Endodermal cell (in vitro differentiated cells): ENCODE measurements at regions not wholly inside any gene's neighbourhood (a gene's known extent, or its start where the extent isn't known, plus 50 kb on each side); places are given as distances from the start of the nearest gene placed in this dataset.
"Not testable (repeated sequence)": the region's sequence is repeated elsewhere in the genome, so short reads cannot be mapped to it uniquely, and the experiment has no call there.

Source experiments
- DNase-seq: peaks from one replicate; pipeline ENCODE4 v3.0.0-alpha.2; 2017
- H3K27ac ChIP-seq: 2 replicates; pipeline ENCODE4 v1.5.1; 2013; ENCODE audit warnings: mild to moderate bottlenecking, low read depth, low read length, moderate library complexity
- H3K27me3 ChIP-seq: 2 replicates; pipeline ENCODE4 v1.6.1; 2013; ENCODE audit warnings: mild to moderate bottlenecking, low read length, moderate library complexity; ENCODE audit not compliant: insufficient read depth, control insufficient read depth, poor library complexity, severe bottlenecking
- H3K36me3 ChIP-seq: 2 replicates; pipeline ENCODE4 v1.7.0; 2013; ENCODE audit warnings: mild to moderate bottlenecking, low read length, moderate library complexity; ENCODE audit not compliant: control insufficient read depth, insufficient read depth
- H3K4me1 ChIP-seq: one replicate; pipeline ENCODE4 v1.7.0; 2013; ENCODE audit warnings: low read length; ENCODE audit not compliant: control insufficient read depth, insufficient read depth
- H3K4me3 ChIP-seq: 2 replicates; pipeline ENCODE4 v1.5.1; 2013; ENCODE audit warnings: mild to moderate bottlenecking, low read length, moderate library complexity
- H3K9ac ChIP-seq: 2 replicates; pipeline ENCODE4 v1.6.1; 2013; ENCODE audit warnings: mild to moderate bottlenecking, low read length, moderate library complexity; ENCODE audit not compliant: poor library complexity, severe bottlenecking; ENCODE audit errors: extremely low read depth
- H3K9me3 ChIP-seq: 2 replicates; pipeline ENCODE4 v1.6.1; 2013; ENCODE audit warnings: mild to moderate bottlenecking, low read length, moderate library complexity; ENCODE audit not compliant: control insufficient read depth
- H3K27ac Mint-ChIP-seq: 2 replicates; pipeline ENCODE4 v1.8.0; 2020; ENCODE audit warnings: mixed read lengths
- H3K27me3 Mint-ChIP-seq: 2 replicates; pipeline ENCODE4 v1.8.0; 2021; ENCODE audit warnings: mild to moderate bottlenecking, mixed read lengths; ENCODE audit not compliant: insufficient read depth
- H3K36me3 Mint-ChIP-seq: 2 replicates; pipeline ENCODE4 v1.8.0; 2020; ENCODE audit warnings: low read depth, mixed read lengths
- H3K4me1 Mint-ChIP-seq: 2 replicates; pipeline ENCODE4 v1.8.0; 2020; ENCODE audit warnings: mixed read lengths
- H3K4me3 Mint-ChIP-seq: 2 replicates; pipeline ENCODE4 v1.8.0; 2020; ENCODE audit warnings: mild to moderate bottlenecking, moderate library complexity, mixed read lengths
- H3K9me3 Mint-ChIP-seq: 2 replicates; pipeline ENCODE4 v1.8.0; 2020; ENCODE audit warnings: mild to moderate bottlenecking, mixed read lengths
- WGBS, 2 experiments: methylation state at CpG; one replicate each; pipeline versions ENCODE4 v1.1.5 to v1.1.7; 2013; ENCODE audit warnings: missing lambda C conversion rate in 2 of 2, mixed read lengths in 1 of 2; ENCODE audit not compliant: insufficient coverage in 1 of 2, insufficient read length in 1 of 2; 5-methylcytosine and 5-hydroxymethylcytosine counted together
- TF ChIP-seq, protein P1 (sequence below): fragments of 200-600 bp; sonication (generic); conservative IDR thresholded peaks from 2 replicates; pipeline ENCODE4 v1.5.0; 2021; ENCODE audit warnings: antibody characterized with exemption, mild to moderate bottlenecking

DNA sequence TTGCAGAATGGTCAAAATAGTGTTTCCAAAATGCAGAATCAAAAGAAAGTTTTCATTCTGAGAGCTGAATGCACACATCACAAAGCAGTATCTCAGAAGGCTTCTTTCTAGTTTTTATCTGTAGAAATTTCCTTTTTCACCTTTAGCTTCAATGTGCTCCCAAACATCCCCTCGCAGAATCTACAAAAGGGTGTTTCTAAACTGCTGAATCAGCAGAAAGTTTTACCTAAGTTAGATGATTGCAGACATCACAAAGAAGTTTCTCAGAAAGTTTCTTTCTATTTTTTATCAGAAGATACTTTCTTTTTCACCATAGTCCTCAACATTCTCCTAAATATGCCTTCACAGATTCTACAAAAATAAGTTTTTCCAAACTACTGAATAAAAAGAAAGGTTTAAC is 239.8 kb downstream of the OR4A5 start:
- 94 to 100% methylated on average over 1 of the region's 1 CpG for WGBS, 2 experiments

DNA sequence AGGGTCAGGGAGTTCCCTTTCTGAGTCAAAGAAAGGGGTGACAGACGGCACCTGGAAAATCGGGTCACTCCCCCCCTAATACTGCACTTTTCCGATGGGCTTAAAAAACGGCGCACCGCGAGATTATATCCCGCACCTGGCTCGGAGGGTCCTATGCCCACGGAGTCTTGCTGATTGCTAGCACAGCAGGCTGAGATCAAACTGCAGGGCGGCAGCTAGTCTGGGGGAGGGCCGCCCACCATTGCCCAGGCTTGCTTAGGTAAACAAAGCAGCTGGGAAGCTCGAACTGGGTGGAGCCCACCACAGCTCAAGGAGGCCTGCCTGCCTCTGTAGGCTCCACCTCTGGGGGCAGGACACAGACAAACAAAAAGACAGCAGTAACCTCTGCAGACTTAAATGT is 240.5 kb downstream of the OR4A5 start:
- not testable (repeated sequence) for H3K4me1 ChIP-seq, H3K4me3 Mint-ChIP-seq, H3K9ac ChIP-seq, DNase-seq, H3K4me1 Mint-ChIP-seq, H3K27ac Mint-ChIP-seq, H3K27me3 Mint-ChIP-seq, H3K27me3 ChIP-seq, H3K27ac ChIP-seq, H3K4me3 ChIP-seq, H3K36me3 ChIP-seq, H3K36me3 Mint-ChIP-seq
- H3K9me3 Mint-ChIP-seq, result peaks cover 64% of the 10 kb centered on the region
- 67 to 73% methylated on average over 4 to 9 of the region's 13 CpGs for WGBS, 2 experiments
- H3K9me3 ChIP-seq, result peaks cover 48% of the 10 kb centered on the region

More for the DNA sequence above, 239.8 kb downstream of the OR4A5 start:
- Histone ChIP-seq H3K4me1 (no peaks in the 10 kb centered on the region), H3K9ac (no peak overlapping the region), H3K9me3 (peaks cover 56% of the 10 kb centered on the region), H3K36me3 (no peaks in the 10 kb centered on the region), H3K4me3 (no peak overlapping the region), H3K27ac (no peak overlapping the region), H3K27me3 (no peaks in the 10 kb centered on the region)
- peaks cover 2% of the 10 kb centered on the region for H3K36me3 Mint-ChIP-seq
- no peaks in the 10 kb centered on the region for H3K27me3 Mint-ChIP-seq
- no peak for DNase-seq
- no peak overlapping the region for H3K27ac Mint-ChIP-seq
- TF ChIP-seq, protein P1, sequence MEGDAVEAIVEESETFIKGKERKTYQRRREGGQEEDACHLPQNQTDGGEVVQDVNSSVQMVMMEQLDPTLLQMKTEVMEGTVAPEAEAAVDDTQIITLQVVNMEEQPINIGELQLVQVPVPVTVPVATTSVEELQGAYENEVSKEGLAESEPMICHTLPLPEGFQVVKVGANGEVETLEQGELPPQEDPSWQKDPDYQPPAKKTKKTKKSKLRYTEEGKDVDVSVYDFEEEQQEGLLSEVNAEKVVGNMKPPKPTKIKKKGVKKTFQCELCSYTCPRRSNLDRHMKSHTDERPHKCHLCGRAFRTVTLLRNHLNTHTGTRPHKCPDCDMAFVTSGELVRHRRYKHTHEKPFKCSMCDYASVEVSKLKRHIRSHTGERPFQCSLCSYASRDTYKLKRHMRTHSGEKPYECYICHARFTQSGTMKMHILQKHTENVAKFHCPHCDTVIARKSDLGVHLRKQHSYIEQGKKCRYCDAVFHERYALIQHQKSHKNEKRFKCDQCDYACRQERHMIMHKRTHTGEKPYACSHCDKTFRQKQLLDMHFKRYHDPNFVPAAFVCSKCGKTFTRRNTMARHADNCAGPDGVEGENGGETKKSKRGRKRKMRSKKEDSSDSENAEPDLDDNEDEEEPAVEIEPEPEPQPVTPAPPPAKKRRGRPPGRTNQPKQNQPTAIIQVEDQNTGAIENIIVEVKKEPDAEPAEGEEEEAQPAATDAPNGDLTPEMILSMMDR, result no peak
- peaks cover 68% of the 10 kb centered on the region for H3K9me3 Mint-ChIP-seq
- H3K4me1 Mint-ChIP-seq, result no peaks in the 10 kb centered on the region
- no peak overlapping the region for H3K4me3 Mint-ChIP-seq

DNA sequence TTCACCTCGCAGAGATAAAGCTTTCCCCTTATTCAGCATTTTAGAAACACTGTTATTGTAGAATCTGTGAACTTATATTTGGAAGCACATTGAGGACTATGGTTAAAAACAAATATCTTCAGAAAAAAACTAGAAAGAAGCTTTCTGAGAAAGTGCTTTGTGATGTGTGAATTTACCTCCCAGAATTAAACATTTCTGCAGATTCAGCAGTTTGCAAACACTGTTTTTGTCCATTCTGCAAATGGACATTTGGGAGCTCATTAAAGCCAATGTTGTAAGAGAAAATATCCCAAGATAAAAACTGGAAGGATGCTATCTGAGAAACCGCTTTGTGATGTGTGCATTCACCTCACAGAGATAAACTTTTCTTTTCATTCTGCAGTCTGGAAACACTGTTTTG is 272.7 kb downstream of the OR4A5 start:
- H3K4me1 Mint-ChIP-seq, result no peaks in the 10 kb centered on the region
- no peak overlapping the region for H3K27ac Mint-ChIP-seq
- H3K27ac ChIP-seq, result no peak overlapping the region
- no peak for DNase-seq
- H3K9me3 Mint-ChIP-seq, result peaks cover 99% of the 10 kb centered on the region
- H3K36me3 ChIP-seq, result no peaks in the 10 kb centered on the region
- peaks cover 100% of the 10 kb centered on the region for H3K9me3 ChIP-seq
- peak overlapping the region; percentile 56 for H3K4me3 ChIP-seq
- H3K36me3 Mint-ChIP-seq, result no peaks in the 10 kb centered on the region
- no peak overlapping the region for H3K4me3 Mint-ChIP-seq
- no peak overlapping the region for H3K9ac ChIP-seq
- no peaks in the 10 kb centered on the region for H3K27me3 ChIP-seq
- WGBS, 2 experiments, result 62 to 70% methylated on average over 1 to 2 of the region's 2 CpGs
- no peaks in the 10 kb centered on the region for H3K27me3 Mint-ChIP-seq
- H3K4me1 ChIP-seq, result no peaks in the 10 kb centered on the region
- TF ChIP-seq, protein P1, result no peak

DNA sequence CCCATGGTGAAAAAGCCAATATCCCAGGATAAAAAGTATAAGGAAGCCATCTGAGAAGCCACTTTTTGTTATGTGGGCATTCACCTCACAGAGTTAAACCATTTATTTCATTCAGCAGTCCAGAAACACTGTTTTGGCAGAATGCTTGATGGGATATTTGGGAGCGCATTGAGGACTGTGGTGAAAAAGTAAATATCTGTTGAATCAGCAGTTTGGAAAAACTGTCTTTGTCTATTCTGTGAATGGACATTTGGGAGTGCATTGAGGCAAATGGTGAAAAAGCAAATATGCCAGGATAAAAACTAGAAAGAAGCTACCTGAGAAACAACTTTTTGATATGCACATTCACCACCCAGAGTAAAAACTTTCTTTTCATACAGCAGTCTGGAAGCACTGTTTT is 276.2 kb upstream of the TRIM48 start:
- Histone ChIP-seq H3K4me3 (no peak overlapping the region), H3K9ac (no peak overlapping the region), H3K27ac (no peak overlapping the region), H3K4me1 (no peaks in the 10 kb centered on the region), H3K27me3 (no peaks in the 10 kb centered on the region), H3K9me3 (peaks cover 85% of the 10 kb centered on the region), H3K36me3 (no peaks in the 10 kb centered on the region)
- Mint-ChIP-seq H3K36me3 (no peaks in the 10 kb centered on the region), H3K9me3 (peaks cover 74% of the 10 kb centered on the region), H3K27ac (no peak overlapping the region), H3K4me3 (no peak overlapping the region), H3K4me1 (no peaks in the 10 kb centered on the region), H3K27me3 (no peaks in the 10 kb centered on the region)
- TF ChIP-seq, protein P1, result no peak
- DNase-seq, result no peak
- WGBS, 2 experiments, result 92 to 100% methylated on average over 1 of the region's 1 CpG

DNA sequence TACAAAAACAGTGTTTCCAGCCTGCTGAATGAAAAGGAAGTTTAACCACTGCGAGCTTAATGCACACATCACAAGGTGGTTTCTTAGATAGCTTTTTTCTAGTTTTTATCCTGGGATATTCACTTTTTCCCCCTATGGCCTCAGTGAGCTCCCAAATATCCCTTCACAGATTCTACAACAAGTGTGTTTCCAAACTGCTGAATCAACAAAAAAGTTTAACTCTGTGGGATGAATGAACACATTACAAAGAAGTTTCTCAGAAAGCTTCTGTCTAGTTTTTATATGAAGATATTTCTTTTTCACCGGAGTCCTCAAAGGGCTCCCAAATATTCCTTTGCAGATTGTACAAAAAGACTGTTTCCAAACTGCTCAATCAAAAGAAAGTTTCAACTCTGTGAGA is 233.1 kb upstream of the TRIM48 start:
- not testable (repeated sequence) for H3K27me3 ChIP-seq, H3K9ac ChIP-seq, DNase-seq, H3K27ac ChIP-seq, H3K4me3 ChIP-seq, H3K4me1 ChIP-seq, H3K27ac Mint-ChIP-seq, H3K4me1 Mint-ChIP-seq, H3K36me3 Mint-ChIP-seq, H3K27me3 Mint-ChIP-seq, H3K36me3 ChIP-seq, H3K4me3 Mint-ChIP-seq
- peaks cover 100% of the 10 kb centered on the region for H3K9me3 ChIP-seq
- peaks cover 97% of the 10 kb centered on the region for H3K9me3 Mint-ChIP-seq
- 65 to 76% methylated on average over 2 of the region's 2 CpGs for WGBS, 2 experiments
